ENCODE measurements at regions not wholly inside any gene's neighbourhood (a gene's known extent, or its start where the extent isn't known, plus 50 kb on each side); places are given as distances from the start of the nearest gene placed in this dataset.

DNA sequence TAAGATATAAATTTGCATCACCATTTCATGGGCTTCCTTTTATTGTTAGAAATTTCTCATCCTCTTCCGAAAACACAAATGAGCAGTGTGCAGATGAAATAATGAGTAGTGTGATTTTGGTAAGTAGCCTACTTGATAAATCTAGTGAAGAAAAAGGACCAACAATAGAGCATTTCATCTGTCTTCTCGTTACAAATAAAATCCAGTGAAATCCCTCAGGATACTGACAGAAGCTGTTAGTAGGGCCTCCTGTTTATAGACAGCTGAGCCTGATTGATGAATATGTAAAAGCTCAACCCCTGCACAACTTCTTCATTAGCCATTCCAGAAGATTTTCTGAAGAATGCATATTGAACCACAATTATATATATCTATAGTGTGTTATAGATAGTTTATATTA, 363.7 kb upstream of the EPHA6 start:
- no peak for TF ChIP-seq ISL1 (CRISPR knock-in tag; IDR thresholded peaks at IDR 0.05)
- TF ChIP-seq TCF4 (CRISPR knock-in tag; IDR thresholded peaks at IDR 0.05; ENCODE audit: borderline replicate concordance): no peak
- no peak for TF ChIP-seq BACH2 (CRISPR knock-in tag; IDR thresholded peaks at IDR 0.05; ENCODE audit: borderline replicate concordance)
- no peak for TF ChIP-seq RARB (CRISPR knock-in tag; IDR thresholded peaks at IDR 0.05)
- no peak for TF ChIP-seq ZFP3 (CRISPR knock-in tag; IDR thresholded peaks at IDR 0.05)
- no peak for TF ChIP-seq ZNF70 (CRISPR knock-in tag; IDR thresholded peaks at IDR 0.05)
- no peak for TF ChIP-seq GLIS3 (CRISPR knock-in tag; IDR thresholded peaks at IDR 0.05)
- ATAC-seq: no peak

DNA sequence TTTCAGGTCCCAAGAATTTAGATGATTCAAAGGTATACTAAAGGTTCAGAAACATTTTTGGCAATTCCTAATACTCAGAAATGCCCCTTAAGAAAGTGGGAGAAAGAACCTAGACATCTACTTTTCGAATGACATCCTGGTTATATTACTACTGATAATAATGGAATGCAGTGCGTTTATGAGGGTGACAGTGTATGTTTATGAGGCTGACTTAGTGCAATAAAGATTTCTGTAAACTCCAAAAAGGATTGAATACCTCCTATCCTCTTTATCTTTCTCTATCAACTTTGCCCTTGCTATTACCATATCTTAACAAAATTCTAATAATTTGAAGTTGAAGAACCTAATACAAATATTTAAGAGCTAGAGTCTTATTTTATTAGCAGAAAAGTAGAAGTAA, 348.9 kb upstream of the EPHA6 start:
- no peak for ATAC-seq
- no peak for TF ChIP-seq PPARA (CRISPR knock-in tag; IDR thresholded peaks at IDR 0.05; ENCODE audit: borderline replicate concordance)
- TF ChIP-seq, protein P1, sequence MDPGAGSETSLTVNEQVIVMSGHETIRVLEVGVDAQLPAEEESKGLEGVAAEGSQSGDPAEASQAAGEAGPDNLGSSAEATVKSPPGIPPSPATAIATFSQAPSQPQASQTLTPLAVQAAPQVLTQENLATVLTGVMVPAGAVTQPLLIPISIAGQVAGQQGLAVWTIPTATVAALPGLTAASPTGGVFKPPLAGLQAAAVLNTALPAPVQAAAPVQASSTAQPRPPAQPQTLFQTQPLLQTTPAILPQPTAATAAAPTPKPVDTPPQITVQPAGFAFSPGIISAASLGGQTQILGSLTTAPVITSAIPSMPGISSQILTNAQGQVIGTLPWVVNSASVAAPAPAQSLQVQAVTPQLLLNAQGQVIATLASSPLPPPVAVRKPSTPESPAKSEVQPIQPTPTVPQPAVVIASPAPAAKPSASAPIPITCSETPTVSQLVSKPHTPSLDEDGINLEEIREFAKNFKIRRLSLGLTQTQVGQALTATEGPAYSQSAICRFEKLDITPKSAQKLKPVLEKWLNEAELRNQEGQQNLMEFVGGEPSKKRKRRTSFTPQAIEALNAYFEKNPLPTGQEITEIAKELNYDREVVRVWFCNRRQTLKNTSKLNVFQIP (CRISPR knock-in tag; IDR thresholded peaks at IDR 0.05; ENCODE audit: borderline replicate concordance, low read depth): no peak
- TF ChIP-seq, protein P2, sequence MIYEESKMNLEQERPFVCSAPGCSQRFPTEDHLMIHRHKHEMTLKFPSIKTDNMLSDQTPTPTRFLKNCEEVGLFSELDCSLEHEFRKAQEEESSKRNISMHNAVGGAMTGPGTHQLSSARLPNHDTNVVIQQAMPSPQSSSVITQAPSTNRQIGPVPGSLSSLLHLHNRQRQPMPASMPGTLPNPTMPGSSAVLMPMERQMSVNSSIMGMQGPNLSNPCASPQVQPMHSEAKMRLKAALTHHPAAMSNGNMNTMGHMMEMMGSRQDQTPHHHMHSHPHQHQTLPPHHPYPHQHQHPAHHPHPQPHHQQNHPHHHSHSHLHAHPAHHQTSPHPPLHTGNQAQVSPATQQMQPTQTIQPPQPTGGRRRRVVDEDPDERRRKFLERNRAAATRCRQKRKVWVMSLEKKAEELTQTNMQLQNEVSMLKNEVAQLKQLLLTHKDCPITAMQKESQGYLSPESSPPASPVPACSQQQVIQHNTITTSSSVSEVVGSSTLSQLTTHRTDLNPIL (CRISPR knock-in tag; IDR thresholded peaks at IDR 0.05; ENCODE audit: low read depth): no peak
- no peak for TF ChIP-seq ARNTL (CRISPR knock-in tag; IDR thresholded peaks at IDR 0.05; ENCODE audit: borderline replicate concordance, low read depth)
- no peak for TF ChIP-seq OSR1 (CRISPR knock-in tag; IDR thresholded peaks at IDR 0.05)
- no peak for TF ChIP-seq ZNF70 (CRISPR knock-in tag; IDR thresholded peaks at IDR 0.05)
- no peak for TF ChIP-seq RARB (CRISPR knock-in tag; IDR thresholded peaks at IDR 0.05)
- no peak for TF ChIP-seq ZC3H10 (CRISPR knock-in tag; IDR thresholded peaks at IDR 0.05)
- no peak for TF ChIP-seq TCF4 (CRISPR knock-in tag; IDR thresholded peaks at IDR 0.05; ENCODE audit: borderline replicate concordance)
- TF ChIP-seq ZNF8 (CRISPR knock-in tag; IDR thresholded peaks at IDR 0.05): no peak
- no peak for TF ChIP-seq TOX (CRISPR knock-in tag; IDR thresholded peaks at IDR 0.05; ENCODE audit: borderline replicate concordance)
- TF ChIP-seq ESRRG (CRISPR knock-in tag; IDR thresholded peaks at IDR 0.05): no peak
- TF ChIP-seq, protein P3, sequence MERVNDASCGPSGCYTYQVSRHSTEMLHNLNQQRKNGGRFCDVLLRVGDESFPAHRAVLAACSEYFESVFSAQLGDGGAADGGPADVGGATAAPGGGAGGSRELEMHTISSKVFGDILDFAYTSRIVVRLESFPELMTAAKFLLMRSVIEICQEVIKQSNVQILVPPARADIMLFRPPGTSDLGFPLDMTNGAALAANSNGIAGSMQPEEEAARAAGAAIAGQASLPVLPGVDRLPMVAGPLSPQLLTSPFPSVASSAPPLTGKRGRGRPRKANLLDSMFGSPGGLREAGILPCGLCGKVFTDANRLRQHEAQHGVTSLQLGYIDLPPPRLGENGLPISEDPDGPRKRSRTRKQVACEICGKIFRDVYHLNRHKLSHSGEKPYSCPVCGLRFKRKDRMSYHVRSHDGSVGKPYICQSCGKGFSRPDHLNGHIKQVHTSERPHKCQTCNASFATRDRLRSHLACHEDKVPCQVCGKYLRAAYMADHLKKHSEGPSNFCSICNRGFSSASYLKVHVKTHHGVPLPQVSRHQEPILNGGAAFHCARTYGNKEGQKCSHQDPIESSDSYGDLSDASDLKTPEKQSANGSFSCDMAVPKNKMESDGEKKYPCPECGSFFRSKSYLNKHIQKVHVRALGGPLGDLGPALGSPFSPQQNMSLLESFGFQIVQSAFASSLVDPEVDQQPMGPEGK (CRISPR knock-in tag; IDR thresholded peaks at IDR 0.05; ENCODE audit: borderline replicate concordance): no peak
- no peak for TF ChIP-seq BACH2 (CRISPR knock-in tag; IDR thresholded peaks at IDR 0.05; ENCODE audit: borderline replicate concordance)
- TF ChIP-seq, protein P4, sequence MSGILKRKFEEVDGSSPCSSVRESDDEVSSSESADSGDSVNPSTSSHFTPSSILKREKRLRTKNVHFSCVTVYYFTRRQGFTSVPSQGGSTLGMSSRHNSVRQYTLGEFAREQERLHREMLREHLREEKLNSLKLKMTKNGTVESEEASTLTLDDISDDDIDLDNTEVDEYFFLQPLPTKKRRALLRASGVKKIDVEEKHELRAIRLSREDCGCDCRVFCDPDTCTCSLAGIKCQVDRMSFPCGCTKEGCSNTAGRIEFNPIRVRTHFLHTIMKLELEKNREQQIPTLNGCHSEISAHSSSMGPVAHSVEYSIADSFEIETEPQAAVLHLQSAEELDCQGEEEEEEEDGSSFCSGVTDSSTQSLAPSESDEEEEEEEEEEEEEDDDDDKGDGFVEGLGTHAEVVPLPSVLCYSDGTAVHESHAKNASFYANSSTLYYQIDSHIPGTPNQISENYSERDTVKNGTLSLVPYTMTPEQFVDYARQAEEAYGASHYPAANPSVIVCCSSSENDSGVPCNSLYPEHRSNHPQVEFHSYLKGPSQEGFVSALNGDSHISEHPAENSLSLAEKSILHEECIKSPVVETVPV (CRISPR knock-in tag; IDR thresholded peaks at IDR 0.05): no peak
- no peak for TF ChIP-seq ZFP3 (CRISPR knock-in tag; IDR thresholded peaks at IDR 0.05)
- TF ChIP-seq ISL1 (CRISPR knock-in tag; IDR thresholded peaks at IDR 0.05): no peak
- TF ChIP-seq ZNF565 (CRISPR knock-in tag; conservative IDR thresholded peaks at IDR 0.05; ENCODE audit: low read depth): no peak
- TF ChIP-seq SNAI2 (CRISPR knock-in tag; IDR thresholded peaks at IDR 0.05): no peak

DNA sequence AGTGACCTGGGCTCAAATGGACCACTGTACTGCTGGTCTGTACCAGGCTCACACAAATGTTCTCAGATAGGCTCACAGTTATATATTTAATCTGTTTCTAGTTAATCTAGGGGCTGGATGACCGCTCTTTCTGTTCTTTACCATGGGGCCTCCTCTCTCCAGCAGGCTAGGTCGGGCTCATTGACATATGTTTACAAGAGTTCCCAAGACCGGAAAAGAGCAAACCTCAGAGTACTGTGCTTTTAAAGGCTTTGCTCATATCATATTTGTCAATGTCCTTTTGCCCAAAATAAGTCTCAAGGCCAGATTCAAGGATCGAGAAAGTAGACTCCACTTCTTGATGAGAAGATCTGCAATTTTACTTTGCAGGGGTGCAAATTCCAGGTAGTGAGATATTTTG, 348.0 kb upstream of the EPHA6 start:
- TF ChIP-seq ZNF565 (CRISPR knock-in tag; conservative IDR thresholded peaks at IDR 0.05; ENCODE audit: low read depth): no peak
- no peak for TF ChIP-seq PPARA (CRISPR knock-in tag; IDR thresholded peaks at IDR 0.05; ENCODE audit: borderline replicate concordance)
- no peak for TF ChIP-seq ZNF70 (CRISPR knock-in tag; IDR thresholded peaks at IDR 0.05)
- no peak for TF ChIP-seq TCF4 (CRISPR knock-in tag; IDR thresholded peaks at IDR 0.05; ENCODE audit: borderline replicate concordance)
- TF ChIP-seq BACH2 (CRISPR knock-in tag; IDR thresholded peaks at IDR 0.05; ENCODE audit: borderline replicate concordance): no peak
- TF ChIP-seq, protein P4 (CRISPR knock-in tag; IDR thresholded peaks at IDR 0.05): no peak
- no peak for TF ChIP-seq ZNF8 (CRISPR knock-in tag; IDR thresholded peaks at IDR 0.05)
- no peak for TF ChIP-seq ESRRG (CRISPR knock-in tag; IDR thresholded peaks at IDR 0.05)
- no peak for TF ChIP-seq ZC3H10 (CRISPR knock-in tag; IDR thresholded peaks at IDR 0.05)
- TF ChIP-seq ZFP30 (CRISPR knock-in tag; IDR thresholded peaks at IDR 0.05): no peak
- TF ChIP-seq, protein P1 (CRISPR knock-in tag; IDR thresholded peaks at IDR 0.05; ENCODE audit: borderline replicate concordance, low read depth): no peak
- TF ChIP-seq ZFP3 (CRISPR knock-in tag; IDR thresholded peaks at IDR 0.05): no peak
- TF ChIP-seq GLIS3 (CRISPR knock-in tag; IDR thresholded peaks at IDR 0.05): no peak
- TF ChIP-seq, protein P5, sequence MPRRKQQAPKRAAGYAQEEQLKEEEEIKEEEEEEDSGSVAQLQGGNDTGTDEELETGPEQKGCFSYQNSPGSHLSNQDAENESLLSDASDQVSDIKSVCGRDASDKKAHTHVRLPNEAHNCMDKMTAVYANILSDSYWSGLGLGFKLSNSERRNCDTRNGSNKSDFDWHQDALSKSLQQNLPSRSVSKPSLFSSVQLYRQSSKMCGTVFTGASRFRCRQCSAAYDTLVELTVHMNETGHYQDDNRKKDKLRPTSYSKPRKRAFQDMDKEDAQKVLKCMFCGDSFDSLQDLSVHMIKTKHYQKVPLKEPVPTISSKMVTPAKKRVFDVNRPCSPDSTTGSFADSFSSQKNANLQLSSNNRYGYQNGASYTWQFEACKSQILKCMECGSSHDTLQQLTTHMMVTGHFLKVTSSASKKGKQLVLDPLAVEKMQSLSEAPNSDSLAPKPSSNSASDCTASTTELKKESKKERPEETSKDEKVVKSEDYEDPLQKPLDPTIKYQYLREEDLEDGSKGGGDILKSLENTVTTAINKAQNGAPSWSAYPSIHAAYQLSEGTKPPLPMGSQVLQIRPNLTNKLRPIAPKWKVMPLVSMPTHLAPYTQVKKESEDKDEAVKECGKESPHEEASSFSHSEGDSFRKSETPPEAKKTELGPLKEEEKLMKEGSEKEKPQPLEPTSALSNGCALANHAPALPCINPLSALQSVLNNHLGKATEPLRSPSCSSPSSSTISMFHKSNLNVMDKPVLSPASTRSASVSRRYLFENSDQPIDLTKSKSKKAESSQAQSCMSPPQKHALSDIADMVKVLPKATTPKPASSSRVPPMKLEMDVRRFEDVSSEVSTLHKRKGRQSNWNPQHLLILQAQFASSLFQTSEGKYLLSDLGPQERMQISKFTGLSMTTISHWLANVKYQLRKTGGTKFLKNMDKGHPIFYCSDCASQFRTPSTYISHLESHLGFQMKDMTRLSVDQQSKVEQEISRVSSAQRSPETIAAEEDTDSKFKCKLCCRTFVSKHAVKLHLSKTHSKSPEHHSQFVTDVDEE (CRISPR knock-in tag; IDR thresholded peaks at IDR 0.05): no peak
- TF ChIP-seq, protein P2 (CRISPR knock-in tag; IDR thresholded peaks at IDR 0.05; ENCODE audit: low read depth): no peak
- no peak for ATAC-seq
